SK-N-SH (cell line): ENCODE measurements at regions not wholly inside any gene's neighbourhood (a gene's known extent, or its start where the extent isn't known, plus 50 kb on each side); places are given as distances from the start of the nearest gene placed in this dataset.

ENCODE experiments used
- CTCF ChIA-PET: fragments of 300-600, 350-600 bp; formaldehyde crosslinking; extraction: SDS; loops from one replicate; lab custom pipeline; 2021; lab: Yijun Ruan, JAX
- POLR2A ChIA-PET: fragments of 350-600 bp; sonication (Branson Sonifier 250); formaldehyde crosslinking; extraction: SDS; loops from one replicate; lab custom pipeline; 2020; ENCODE audit warnings: antibody characterized with exemption, inconsistent platforms; lab: Yijun Ruan, JAX
- DNase-seq: peaks from one replicate; pipeline ENCODE4 v3.0.0; 2012
- H2AFZ ChIP-seq: fragments of 200-600 bp; sonication (generic); 2 replicates; pipeline ENCODE4 v1.8.1; 2016; ENCODE audit warnings: antibody characterized with exemption, mild to moderate bottlenecking, low read depth
- H3F3A ChIP-seq: fragments of 200-600 bp; sonication (generic); replicated peaks from 2 replicates; pipeline ENCODE3; 2016; ENCODE audit warnings: antibody characterized with exemption, mild to moderate bottlenecking; ENCODE audit not compliant: insufficient read depth
- H3K27ac ChIP-seq, 2 experiments: fragments of 200-500 bp in 1 of 2; fragments of 200-600 bp in 1 of 2; sonication (Bioruptor generic) in 1 of 2; sonication (generic), shearing (Covaris generic) in 1 of 2; 2 replicates each; pipeline versions ENCODE4 v1.5.1 to v1.6.1; 2014 to 2016; ENCODE audit warnings: low read depth in 2 of 2, inconsistent platforms in 1 of 2, low read length in 1 of 2, mild to moderate bottlenecking in 1 of 2, mixed read lengths in 1 of 2
- H3K27me3 ChIP-seq: fragments of 200-600 bp; sonication (generic), shearing (Covaris generic); 2 replicates; pipeline ENCODE4 v1.6.1; 2016; ENCODE audit warnings: mixed run types; ENCODE audit not compliant: insufficient read depth
- H3K36me3 ChIP-seq, 2 experiments: fragments of 200-500 bp in 1 of 2; fragments of 200-600 bp in 1 of 2; sonication (Bioruptor generic) in 1 of 2; sonication (generic) in 1 of 2; replicated peaks in 1 of 2; 2 replicates each; pipeline versions ENCODE3 to v1.5.1; 2014 to 2016; ENCODE audit warnings: low read length in 1 of 2, mild to moderate bottlenecking in 1 of 2; ENCODE audit not compliant: insufficient read depth in 2 of 2, control insufficient read depth in 1 of 2
- H3K4me1 ChIP-seq, 2 experiments: fragments of 200-500 bp in 1 of 2; fragments of 200-600 bp in 1 of 2; sonication (Bioruptor generic) in 1 of 2; sonication (generic), shearing (Covaris generic) in 1 of 2; 2 replicates each; pipeline versions ENCODE4 v1.5.1 to v1.6.1; 2014 to 2016; ENCODE audit warnings: low read depth in 1 of 2, low read length in 1 of 2, mixed run types in 1 of 2; ENCODE audit not compliant: insufficient read depth in 2 of 2, control insufficient read depth in 1 of 2
- H3K4me2 ChIP-seq: fragments of 200-600 bp; sonication (generic), shearing (Covaris generic); 2 replicates; pipeline ENCODE4 v1.6.1; 2017; ENCODE audit warnings: mixed run types
- H3K4me3 ChIP-seq, 2 experiments: fragments of 200-500 bp in 1 of 2; fragments of 200-600 bp in 1 of 2; sonication (Bioruptor generic) in 1 of 2; sonication (generic), shearing (Covaris generic) in 1 of 2; 2 replicates each; pipeline versions ENCODE4 v1.5.1 to v1.8.1; 2014 to 2016; ENCODE audit warnings: low read depth in 2 of 2, inconsistent platforms in 1 of 2, low read length in 1 of 2, mild to moderate bottlenecking in 1 of 2, mixed read lengths in 1 of 2, moderate library complexity in 1 of 2
- H3K79me2 ChIP-seq: fragments of 200-600 bp; sonication (generic); 2 replicates; pipeline ENCODE4 v1.8.1; 2017; ENCODE audit warnings: mild to moderate bottlenecking; ENCODE audit not compliant: insufficient read depth
- H3K9ac ChIP-seq: fragments of 200-600 bp; sonication (generic); 2 replicates; pipeline ENCODE4 v1.6.1; 2017; ENCODE audit warnings: mixed run types
- H3K9me2 ChIP-seq: fragments of 200-600 bp; sonication (generic); 2 replicates; pipeline ENCODE4 v1.6.1; 2017; ENCODE audit warnings: mixed run types
- H3K9me3 ChIP-seq: fragments of 200-600 bp; sonication (generic); 2 replicates; pipeline ENCODE4 v1.6.1; 2017; ENCODE audit warnings: mixed run types, mild to moderate bottlenecking, moderate library complexity
- H4K20me1 ChIP-seq: fragments of 200-600 bp; sonication (generic); 2 replicates; pipeline ENCODE4 v1.6.1; 2017; ENCODE audit warnings: mild to moderate bottlenecking, mixed run types; ENCODE audit not compliant: insufficient read depth
- CHD2 ChIP-seq: fragments of 150-350 bp; IDR thresholded peaks from 2 replicates; pipeline ENCODE4 v1.6.1; 2018; ENCODE audit warnings: low read length; ENCODE audit not compliant: partially characterized antibody
- FOSL2 ChIP-seq: IDR thresholded peaks from 2 replicates; pipeline ENCODE4 v1.4.0; 2012; ENCODE audit warnings: low read depth, mild to moderate bottlenecking, moderate library complexity, borderline replicate concordance
- FOXJ3 ChIP-seq: sonication (generic); formaldehyde crosslinking; IDR thresholded peaks from 2 replicates; pipeline ENCODE4 v1.5.1; 2020; ENCODE audit warnings: mild to moderate bottlenecking, missing genetic modification reagents
- GABPA ChIP-seq: IDR thresholded peaks from 2 replicates; pipeline ENCODE4 v1.4.0; 2012; ENCODE audit warnings: low read depth, mild to moderate bottlenecking
- GATA2 ChIP-seq: sonication (generic); formaldehyde crosslinking; IDR thresholded peaks from 2 replicates; pipeline ENCODE4 v1.5.0; 2020; ENCODE audit warnings: mild to moderate bottlenecking, missing genetic modification reagents
- MAX ChIP-seq: IDR thresholded peaks from 2 replicates; pipeline ENCODE4 v1.4.0; 2012; ENCODE audit warnings: low read depth
- MXI1 ChIP-seq: IDR thresholded peaks from 2 replicates; pipeline ENCODE4 v1.6.1; 2012; ENCODE audit warnings: mild to moderate bottlenecking, low read depth, low read length, improper control_type of control experiment
- NFIC ChIP-seq: IDR thresholded peaks from 2 replicates; pipeline ENCODE4 v1.4.0; 2012; ENCODE audit warnings: borderline replicate concordance
- PBX3 ChIP-seq: IDR thresholded peaks from 2 replicates; pipeline ENCODE4; 2012
- RAD21 ChIP-seq: IDR thresholded peaks from 2 replicates; pipeline ENCODE4 v1.6.1; 2012; ENCODE audit warnings: mild to moderate bottlenecking, low read length
- RCOR1 ChIP-seq: fragments of 150-350 bp; IDR thresholded peaks from 2 replicates; pipeline ENCODE4 v1.6.1; 2017; ENCODE audit warnings: antibody characterized with exemption, low read length
- REST ChIP-seq: IDR thresholded peaks from 2 replicates; pipeline ENCODE4 v1.6.1; 2012; ENCODE audit warnings: mild to moderate bottlenecking, low read depth, low read length, moderate library complexity
- RFX5 ChIP-seq: IDR thresholded peaks from 2 replicates; pipeline ENCODE4 v1.6.1; 2012; ENCODE audit warnings: mild to moderate bottlenecking, improper control_type of control experiment, low read length
- RXRA ChIP-seq: IDR thresholded peaks from 2 replicates; pipeline ENCODE4 v1.4.0; 2012; ENCODE audit warnings: low read depth, mild to moderate bottlenecking, borderline replicate concordance
- SIN3A ChIP-seq: IDR thresholded peaks from 2 replicates; pipeline ENCODE4 v1.6.1; 2012; ENCODE audit warnings: low read depth, mild to moderate bottlenecking, low read length, moderate library complexity, borderline replicate concordance
- TAF1 ChIP-seq: IDR thresholded peaks from 2 replicates; pipeline ENCODE4 v1.6.1; 2012; ENCODE audit warnings: low read depth, mild to moderate bottlenecking, low read length, moderate library complexity, borderline replicate concordance
- TCF12 ChIP-seq: IDR thresholded peaks from 2 replicates; pipeline ENCODE4 v1.4.0; 2012
- TEAD4 ChIP-seq: IDR thresholded peaks from 2 replicates; pipeline ENCODE4 v1.4.0; 2012; ENCODE audit warnings: mild to moderate bottlenecking, borderline replicate concordance; ENCODE audit not compliant: insufficient read depth
- USF1 ChIP-seq: IDR thresholded peaks from 2 replicates; pipeline ENCODE4 v1.4.0; 2012; ENCODE audit warnings: low read depth, borderline replicate concordance
- USF2 ChIP-seq: fragments of 150-350 bp; IDR thresholded peaks from 2 replicates; pipeline ENCODE4 v1.6.1; 2017; ENCODE audit warnings: antibody characterized with exemption, low read length, low read depth, borderline replicate concordance
- WGBS: methylation state at CpG from one replicate; pipeline ENCODE4 v1.1.6; 2017; ENCODE audit warnings: low lambda C conversion rate; 5-methylcytosine and 5-hydroxymethylcytosine counted together

- H3K27ac ChIP-seq, result no peak overlapping the region
- H3K4me3 ChIP-seq, result no peak overlapping the region
- no peaks in the 10 kb centered on the region for H3K4me1 ChIP-seq
- H3K9ac ChIP-seq, result no peak overlapping the region
- H3K36me3 ChIP-seq, result no peaks in the 10 kb centered on the region
- no peaks in the 10 kb centered on the region for H3F3A ChIP-seq
- no peaks in the 10 kb centered on the region for H4K20me1 ChIP-seq
- H3K79me2 ChIP-seq, result no peaks in the 10 kb centered on the region
- TF ChIP-seq RAD21 (no peak), RFX5 (no peak), FOSL2 (no peak), TAF1 (no peak), TCF12 (no peak), RCOR1 (no peak), MAX (no peak), PBX3 (no peak), CHD2 (no peak), NFIC (no peak), USF1 (no peak), SIN3A (no peak), FOXJ3 (CRISPR knock-in tag) (no peak), GATA2 (CRISPR knock-in tag) (no peak), TEAD4 (no peak), USF2 (no peak), GABPA (no peak), MXI1 (no peak), REST (no peak), RXRA (no peak)
- no peaks in the 10 kb centered on the region for H3K9me2 ChIP-seq
- CTCF ChIA-PET, result no interaction called here
- H3K9me3 ChIP-seq, result no peaks in the 10 kb centered on the region
- WGBS, result 93% methylated on average over 6 of the region's 6 CpGs
- no peak overlapping the region for H3K4me2 ChIP-seq
- DNase-seq, result no peak
- no peaks in the 10 kb centered on the region; the same call in 1 of the 2 replicates for H3K27me3 ChIP-seq
- POLR2A ChIA-PET, result no interaction called here
- H2AFZ ChIP-seq, result no peak overlapping the region
These were observed 119.2 kb upstream of the TNFSF11 start for GRCh38 chr13:42454749-42455148.
